ENCODE measurements at regions not wholly inside any gene's neighbourhood (a gene's known extent, or its start where the extent isn't known, plus 50 kb on each side); places are given as distances from the start of the nearest gene placed in this dataset.
"Not testable (repeated sequence)": the region's sequence is repeated elsewhere in the genome, so short reads cannot be mapped to it uniquely, and the experiment has no call there.

GRCh38 chr14:105721996-105722709 is 195.8 kb downstream of the TMEM121 start:
- WGBS, 2 experiments: 92% methylated on average over 38 of the region's 40 CpGs
- not testable (repeated sequence) for H3K27ac ChIP-seq (ENCODE audit: insufficient read depth, low read depth, low read length, poor library complexity, severe bottlenecking); H3K4me1 ChIP-seq (ENCODE audit: control insufficient read depth, insufficient read depth, low read length); H3K36me3 ChIP-seq (ENCODE audit: control insufficient read depth, insufficient read depth, low read length); H3K4me3 ChIP-seq (ENCODE audit: insufficient read depth, low read depth, low read length); H3K27me3 ChIP-seq (ENCODE audit: control insufficient read depth, insufficient read depth, low read length, poor library complexity, severe bottlenecking); H3K9me3 ChIP-seq (ENCODE audit: control insufficient read depth, low read length)

- not testable (repeated sequence) for H3K9me3 ChIP-seq (ENCODE audit: control insufficient read depth, low read length); H3K27ac ChIP-seq (ENCODE audit: insufficient read depth, low read depth, low read length, poor library complexity, severe bottlenecking)
- 72 to 73% methylated on average over 7 to 8 of the region's 8 CpGs for WGBS, 2 experiments
Observed at GRCh38 chr14:105723271-105723670, 196.9 kb downstream of the TMEM121 start.

GRCh38 chr14:105723776-105724175 is 197.4 kb downstream of the TMEM121 start:
- not testable (repeated sequence) for H3K4me3 ChIP-seq (ENCODE audit: insufficient read depth, low read depth, low read length); H3K27me3 ChIP-seq (ENCODE audit: control insufficient read depth, insufficient read depth, low read length, poor library complexity, severe bottlenecking); H3K27ac ChIP-seq (ENCODE audit: insufficient read depth, low read depth, low read length, poor library complexity, severe bottlenecking); H3K36me3 ChIP-seq (ENCODE audit: control insufficient read depth, insufficient read depth, low read length); H3K4me1 ChIP-seq (ENCODE audit: control insufficient read depth, insufficient read depth, low read length); H3K9me3 ChIP-seq (ENCODE audit: control insufficient read depth, low read length)
- WGBS, 2 experiments: 83% methylated on average over 15 of the region's 15 CpGs

More at GRCh38 chr14:105723271-105723670, 196.9 kb downstream of the TMEM121 start:
- H3K36me3 ChIP-seq (ENCODE audit: control insufficient read depth, insufficient read depth, low read length); H3K4me3 ChIP-seq (ENCODE audit: insufficient read depth, low read depth, low read length); H3K4me1 ChIP-seq (ENCODE audit: control insufficient read depth, insufficient read depth, low read length); H3K27me3 ChIP-seq (ENCODE audit: control insufficient read depth, insufficient read depth, low read length, poor library complexity, severe bottlenecking): not testable (repeated sequence)

- H3K27ac ChIP-seq (ENCODE audit: insufficient read depth, low read depth, low read length, poor library complexity, severe bottlenecking); H3K4me3 ChIP-seq (ENCODE audit: insufficient read depth, low read depth, low read length); H3K36me3 ChIP-seq (ENCODE audit: control insufficient read depth, insufficient read depth, low read length); H3K27me3 ChIP-seq (ENCODE audit: control insufficient read depth, insufficient read depth, low read length, poor library complexity, severe bottlenecking); H3K4me1 ChIP-seq (ENCODE audit: control insufficient read depth, insufficient read depth, low read length); H3K9me3 ChIP-seq (ENCODE audit: control insufficient read depth, low read length): not testable (repeated sequence)
- 67 to 76% methylated on average over 6 of the region's 8 CpGs for WGBS, 2 experiments
Observed at GRCh38 chr14:105729825-105730368, 203.5 kb downstream of the TMEM121 start.

- not testable (repeated sequence) for H3K27ac ChIP-seq (ENCODE audit: insufficient read depth, low read depth, low read length, poor library complexity, severe bottlenecking); H3K36me3 ChIP-seq (ENCODE audit: control insufficient read depth, insufficient read depth, low read length); H3K27me3 ChIP-seq (ENCODE audit: control insufficient read depth, insufficient read depth, low read length, poor library complexity, severe bottlenecking); H3K9me3 ChIP-seq (ENCODE audit: control insufficient read depth, low read length); H3K4me1 ChIP-seq (ENCODE audit: control insufficient read depth, insufficient read depth, low read length); H3K4me3 ChIP-seq (ENCODE audit: insufficient read depth, low read depth, low read length)
- 61 to 63% methylated on average over 7 of the region's 7 CpGs for WGBS, 2 experiments
Observed at GRCh38 chr14:105730731-105731130, 204.3 kb downstream of the TMEM121 start.

GRCh38 chr14:105731221-105731985 is 205.0 kb downstream of the TMEM121 start:
- H3K36me3 ChIP-seq (ENCODE audit: control insufficient read depth, insufficient read depth, low read length); H3K27ac ChIP-seq (ENCODE audit: insufficient read depth, low read depth, low read length, poor library complexity, severe bottlenecking); H3K9me3 ChIP-seq (ENCODE audit: control insufficient read depth, low read length); H3K4me1 ChIP-seq (ENCODE audit: control insufficient read depth, insufficient read depth, low read length); H3K27me3 ChIP-seq (ENCODE audit: control insufficient read depth, insufficient read depth, low read length, poor library complexity, severe bottlenecking); H3K4me3 ChIP-seq (ENCODE audit: insufficient read depth, low read depth, low read length): not testable (repeated sequence)
- 73 to 79% methylated on average over 31 of the region's 31 CpGs for WGBS, 2 experiments

GRCh38 chr14:105733081-105734065 is 207.0 kb downstream of the TMEM121 start:
- Histone ChIP-seq H3K36me3 (ENCODE audit: control insufficient read depth, insufficient read depth, low read length) (no peaks in the 10 kb centered on the region), H3K9me3 (ENCODE audit: control insufficient read depth, low read length) (no peaks in the 10 kb centered on the region), H3K27me3 (ENCODE audit: control insufficient read depth, insufficient read depth, low read length, poor library complexity, severe bottlenecking) (no peaks in the 10 kb centered on the region), H3K4me3 (ENCODE audit: insufficient read depth, low read depth, low read length) (no peak overlapping the region), H3K4me1 (ENCODE audit: control insufficient read depth, insufficient read depth, low read length) (no peaks in the 10 kb centered on the region), H3K27ac (ENCODE audit: insufficient read depth, low read depth, low read length, poor library complexity, severe bottlenecking) (no peak overlapping the region)
- WGBS, 2 experiments: 84 to 86% methylated on average over 22 of the region's 22 CpGs

- 64 to 67% methylated on average over 3 to 4 of the region's 14 CpGs for WGBS, 2 experiments
- not testable (repeated sequence) for H3K4me3 ChIP-seq (ENCODE audit: insufficient read depth, low read depth, low read length); H3K4me1 ChIP-seq (ENCODE audit: control insufficient read depth, insufficient read depth, low read length); H3K36me3 ChIP-seq (ENCODE audit: control insufficient read depth, insufficient read depth, low read length); H3K9me3 ChIP-seq (ENCODE audit: control insufficient read depth, low read length); H3K27me3 ChIP-seq (ENCODE audit: control insufficient read depth, insufficient read depth, low read length, poor library complexity, severe bottlenecking); H3K27ac ChIP-seq (ENCODE audit: insufficient read depth, low read depth, low read length, poor library complexity, severe bottlenecking)
Observed at GRCh38 chr14:105734241-105734640, 207.9 kb downstream of the TMEM121 start.

- not testable (repeated sequence) for H3K27me3 ChIP-seq (ENCODE audit: control insufficient read depth, insufficient read depth, low read length, poor library complexity, severe bottlenecking); H3K4me3 ChIP-seq (ENCODE audit: insufficient read depth, low read depth, low read length); H3K27ac ChIP-seq (ENCODE audit: insufficient read depth, low read depth, low read length, poor library complexity, severe bottlenecking); H3K36me3 ChIP-seq (ENCODE audit: control insufficient read depth, insufficient read depth, low read length); H3K4me1 ChIP-seq (ENCODE audit: control insufficient read depth, insufficient read depth, low read length); H3K9me3 ChIP-seq (ENCODE audit: control insufficient read depth, low read length)
- 80 to 82% methylated on average over 8 to 9 of the region's 20 CpGs for WGBS, 2 experiments
Observed at GRCh38 chr14:105736331-105736730, 209.9 kb downstream of the TMEM121 start.

Data from ectodermal cell (in vitro differentiated cells).